ENCODE measurements at regions not wholly inside any gene's neighbourhood (a gene's known extent, or its start where the extent isn't known, plus 50 kb on each side); places are given as distances from the start of the nearest gene placed in this dataset.

- peaks cover 6% of the 10 kb centered on the region for H3K9me3 Mint-ChIP-seq
- peak overlapping the region; percentile 36 for H3K27ac Mint-ChIP-seq
- H3K4me3 Mint-ChIP-seq, result no peak overlapping the region
- peak; percentile 92 for TF ChIP-seq CTCF (conservative IDR thresholded peaks at IDR 0.05)
- H3K4me1 Mint-ChIP-seq (ENCODE audit: unreplicated experiment), result no peaks in the 10 kb centered on the region
- H3K27me3 Mint-ChIP-seq, result peaks cover 2% of the 10 kb centered on the region
- H3K36me3 Mint-ChIP-seq, result no peaks in the 10 kb centered on the region
- DNase-seq (ENCODE audit: extremely low spot score, unreplicated experiment), result peak; percentile 78
These were observed 60.9 kb upstream of the LAS1L start for GRCh38 chrX:65595460-65595876.

- no peak overlapping the region for H3K27ac Mint-ChIP-seq
- peaks cover 6% of the 10 kb centered on the region for H3K9me3 Mint-ChIP-seq
- H3K27me3 Mint-ChIP-seq, result peaks cover 2% of the 10 kb centered on the region
- no peak for DNase-seq (ENCODE audit: extremely low spot score, unreplicated experiment)
- H3K36me3 Mint-ChIP-seq, result no peaks in the 10 kb centered on the region
- TF ChIP-seq CTCF (conservative IDR thresholded peaks at IDR 0.05), result no peak
- H3K4me3 Mint-ChIP-seq, result no peak overlapping the region
- H3K4me1 Mint-ChIP-seq (ENCODE audit: unreplicated experiment), result no peaks in the 10 kb centered on the region
These were observed 56.6 kb upstream of the LAS1L start for GRCh38 chrX:65591206-65591605.

- Mint-ChIP-seq H3K4me1 (ENCODE audit: unreplicated experiment) (no peaks in the 10 kb centered on the region), H3K9me3 (no peaks in the 10 kb centered on the region), H3K27ac (no peak overlapping the region), H3K4me3 (no peak overlapping the region), H3K27me3 (no peaks in the 10 kb centered on the region), H3K36me3 (no peaks in the 10 kb centered on the region)
- TF ChIP-seq CTCF (conservative IDR thresholded peaks at IDR 0.05), result no peak
- no peak for DNase-seq (ENCODE audit: extremely low spot score, unreplicated experiment)
These were observed 54.7 kb upstream of the LAS1L start for GRCh38 chrX:65589304-65589703.

GRCh38 chrX:65588795-65589194 is 54.2 kb upstream of the LAS1L start:
- Mint-ChIP-seq H3K27ac (no peak overlapping the region), H3K4me1 (ENCODE audit: unreplicated experiment) (no peaks in the 10 kb centered on the region), H3K36me3 (no peaks in the 10 kb centered on the region), H3K4me3 (no peak overlapping the region), H3K27me3 (no peaks in the 10 kb centered on the region), H3K9me3 (no peaks in the 10 kb centered on the region)
- no peak for DNase-seq (ENCODE audit: extremely low spot score, unreplicated experiment)
- TF ChIP-seq CTCF (conservative IDR thresholded peaks at IDR 0.05), result no peak

- no peaks in the 10 kb centered on the region for H3K27me3 Mint-ChIP-seq
- TF ChIP-seq CTCF (conservative IDR thresholded peaks at IDR 0.05), result no peak
- no peak overlapping the region for H3K27ac Mint-ChIP-seq
- no peaks in the 10 kb centered on the region for H3K4me1 Mint-ChIP-seq (ENCODE audit: unreplicated experiment)
- H3K4me3 Mint-ChIP-seq, result no peak overlapping the region
- no peaks in the 10 kb centered on the region for H3K36me3 Mint-ChIP-seq
- H3K9me3 Mint-ChIP-seq, result no peaks in the 10 kb centered on the region
- no peak for DNase-seq (ENCODE audit: extremely low spot score, unreplicated experiment)
These were observed 53.3 kb upstream of the LAS1L start for GRCh38 chrX:65587616-65588526.

Data from type B pancreatic cell (in vitro differentiated cells).